Loucy (cell line): ENCODE measurements at regions not wholly inside any gene's neighbourhood (a gene's known extent, or its start where the extent isn't known, plus 50 kb on each side); places are given as distances from the start of the nearest gene placed in this dataset.

ENCODE experiments used
- H2AFZ ChIP-seq: fragments of 200-600 bp; sonication (generic); 2 replicates; pipeline ENCODE4 v1.6.0; 2016; ENCODE audit warnings: antibody characterized with exemption, mild to moderate bottlenecking, low read length, moderate library complexity
- H3F3A ChIP-seq: fragments of 200-600 bp; 2 replicates; pipeline ENCODE4 v1.6.0; 2016; ENCODE audit warnings: antibody characterized with exemption, low read depth, mild to moderate bottlenecking
- H3K27me3 ChIP-seq: fragments of 200-600 bp; sonication (generic); 2 replicates; pipeline ENCODE4 v1.6.1; 2014; ENCODE audit warnings: low read length, mild to moderate bottlenecking; ENCODE audit not compliant: insufficient read depth, poor library complexity, severe bottlenecking
- H3K36me3 ChIP-seq: fragments of 200-600 bp; sonication (generic); 2 replicates; pipeline ENCODE4 v1.6.1; 2016; ENCODE audit warnings: low read length; ENCODE audit not compliant: insufficient read depth
- H3K4me1 ChIP-seq: fragments of 200-600 bp; sonication (generic); 2 replicates; pipeline ENCODE4 v1.5.1; 2014; ENCODE audit warnings: low read length, mild to moderate bottlenecking; ENCODE audit not compliant: insufficient read depth, poor library complexity, severe bottlenecking
- H3K4me2 ChIP-seq: fragments of 200-600 bp; sonication (generic); 2 replicates; pipeline ENCODE4 v1.6.0; 2014; ENCODE audit warnings: antibody characterized with exemption, low read length, low read depth, mild to moderate bottlenecking; ENCODE audit not compliant: poor library complexity, severe bottlenecking
- H3K4me3 ChIP-seq: fragments of 200-600 bp; sonication (generic); 2 replicates; pipeline ENCODE4 v1.5.1; 2014; ENCODE audit warnings: low read length, mild to moderate bottlenecking, mixed read lengths; ENCODE audit not compliant: poor library complexity, severe bottlenecking
- H3K79me2 ChIP-seq: fragments of 200-600 bp; sonication (generic); 2 replicates; pipeline ENCODE4 v1.6.1; 2014; ENCODE audit warnings: low read length; ENCODE audit not compliant: insufficient read depth
- H3K9ac ChIP-seq: fragments of 200-600 bp; sonication (generic); 2 replicates; pipeline ENCODE4 v1.6.0; 2014; ENCODE audit warnings: mild to moderate bottlenecking, low read depth, low read length, moderate library complexity; ENCODE audit not compliant: poor library complexity, severe bottlenecking
- H3K9me2 ChIP-seq: fragments of 200-600 bp; sonication (generic); replicated peaks from 2 replicates; pipeline ENCODE4 v1.6.1; 2016; ENCODE audit warnings: low read depth, low read length, mixed read lengths
- H3K9me3 ChIP-seq: fragments of 200-600 bp; sonication (generic); 2 replicates; pipeline ENCODE4 v1.6.1; 2014; ENCODE audit warnings: mild to moderate bottlenecking, antibody characterized with exemption, low read length, low read depth; ENCODE audit not compliant: insufficient read depth
- H4K20me1 ChIP-seq: fragments of 200-600 bp; sonication (generic); 2 replicates; pipeline ENCODE4 v1.6.0; 2014; ENCODE audit warnings: antibody characterized with exemption, low read length, mild to moderate bottlenecking; ENCODE audit not compliant: insufficient read depth, poor library complexity, severe bottlenecking
- EZH2phosphoT487 ChIP-seq: fragments of 200-600 bp; IDR thresholded peaks from 2 replicates; pipeline ENCODE4 v1.6.1; 2018; ENCODE audit warnings: antibody characterized with exemption, mild to moderate bottlenecking, moderate library complexity, borderline replicate concordance
- TF ChIP-seq, protein P1 (sequence below): fragments of 200-600 bp; sonication (generic); conservative IDR thresholded peaks from 2 replicates; pipeline ENCODE4 v1.5.1; 2014; ENCODE audit warnings: mild to moderate bottlenecking, antibody characterized with exemption, low read length

DNA sequence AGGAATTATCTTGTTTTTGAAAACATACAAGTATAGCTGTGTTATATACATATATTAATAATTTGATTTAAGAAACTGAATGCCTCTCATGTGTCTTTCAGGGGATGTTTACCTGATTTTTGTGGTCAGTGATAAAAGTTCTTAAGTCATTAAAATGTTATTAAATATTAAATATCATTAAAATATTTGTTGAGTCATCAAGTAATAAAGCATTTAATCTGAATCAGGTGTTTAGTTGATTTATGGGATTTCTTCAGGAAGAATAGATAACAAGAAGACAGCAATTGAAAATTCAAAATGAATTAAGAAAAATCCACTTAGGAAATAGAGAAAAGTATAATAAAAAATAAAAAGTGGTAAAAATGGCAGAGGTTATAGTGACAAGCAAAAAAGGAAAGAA lies 361.9 kb upstream of the EYS start:
- H3K36me3 ChIP-seq: no peaks in the 10 kb centered on the region
- no peaks in the 10 kb centered on the region for H3K79me2 ChIP-seq
- H3K9me2 ChIP-seq: no peaks in the 10 kb centered on the region
- no peaks in the 10 kb centered on the region for H3K4me1 ChIP-seq
- H3K4me3 ChIP-seq: no peak overlapping the region
- TF ChIP-seq, protein P1, sequence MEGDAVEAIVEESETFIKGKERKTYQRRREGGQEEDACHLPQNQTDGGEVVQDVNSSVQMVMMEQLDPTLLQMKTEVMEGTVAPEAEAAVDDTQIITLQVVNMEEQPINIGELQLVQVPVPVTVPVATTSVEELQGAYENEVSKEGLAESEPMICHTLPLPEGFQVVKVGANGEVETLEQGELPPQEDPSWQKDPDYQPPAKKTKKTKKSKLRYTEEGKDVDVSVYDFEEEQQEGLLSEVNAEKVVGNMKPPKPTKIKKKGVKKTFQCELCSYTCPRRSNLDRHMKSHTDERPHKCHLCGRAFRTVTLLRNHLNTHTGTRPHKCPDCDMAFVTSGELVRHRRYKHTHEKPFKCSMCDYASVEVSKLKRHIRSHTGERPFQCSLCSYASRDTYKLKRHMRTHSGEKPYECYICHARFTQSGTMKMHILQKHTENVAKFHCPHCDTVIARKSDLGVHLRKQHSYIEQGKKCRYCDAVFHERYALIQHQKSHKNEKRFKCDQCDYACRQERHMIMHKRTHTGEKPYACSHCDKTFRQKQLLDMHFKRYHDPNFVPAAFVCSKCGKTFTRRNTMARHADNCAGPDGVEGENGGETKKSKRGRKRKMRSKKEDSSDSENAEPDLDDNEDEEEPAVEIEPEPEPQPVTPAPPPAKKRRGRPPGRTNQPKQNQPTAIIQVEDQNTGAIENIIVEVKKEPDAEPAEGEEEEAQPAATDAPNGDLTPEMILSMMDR: no peak
- TF ChIP-seq EZH2phosphoT487: no peak
- no peak overlapping the region for H3K4me2 ChIP-seq
- no peaks in the 10 kb centered on the region for H3K27me3 ChIP-seq
- no peak overlapping the region for H2AFZ ChIP-seq
- H3F3A ChIP-seq: no peaks in the 10 kb centered on the region
- no peaks in the 10 kb centered on the region for H4K20me1 ChIP-seq
- no peaks in the 10 kb centered on the region for H3K9me3 ChIP-seq
- no peak overlapping the region for H3K9ac ChIP-seq

DNA sequence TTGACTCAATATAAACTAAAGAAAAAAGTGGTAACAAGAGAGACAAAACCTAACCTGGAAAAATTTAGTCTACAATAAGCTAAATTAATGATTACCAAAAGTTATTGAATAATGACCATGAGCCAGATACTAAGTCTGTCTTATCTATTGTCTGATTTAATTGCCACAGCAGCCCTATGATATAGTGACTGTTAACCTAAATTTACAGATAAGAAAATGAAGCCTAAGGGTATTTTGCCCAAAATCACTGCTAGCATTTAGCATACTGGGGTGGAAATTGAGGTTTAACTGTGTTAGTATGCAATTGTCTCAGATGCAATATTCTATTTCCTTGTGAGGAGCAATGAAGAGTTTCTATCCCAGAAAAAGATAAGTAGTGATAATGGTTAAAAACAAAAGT lies 361.0 kb upstream of the EYS start:
- Histone ChIP-seq H3K79me2 (no peaks in the 10 kb centered on the region), H3K27me3 (no peaks in the 10 kb centered on the region), H3F3A (no peaks in the 10 kb centered on the region), H3K4me2 (no peak overlapping the region), H3K9ac (no peak overlapping the region), H3K36me3 (no peaks in the 10 kb centered on the region), H3K4me3 (no peak overlapping the region), H4K20me1 (no peaks in the 10 kb centered on the region), H3K9me2 (no peaks in the 10 kb centered on the region), H3K9me3 (no peaks in the 10 kb centered on the region), H3K4me1 (no peaks in the 10 kb centered on the region), H2AFZ (no peak overlapping the region)
- TF ChIP-seq, protein P1: no peak
- TF ChIP-seq EZH2phosphoT487: no peak

DNA sequence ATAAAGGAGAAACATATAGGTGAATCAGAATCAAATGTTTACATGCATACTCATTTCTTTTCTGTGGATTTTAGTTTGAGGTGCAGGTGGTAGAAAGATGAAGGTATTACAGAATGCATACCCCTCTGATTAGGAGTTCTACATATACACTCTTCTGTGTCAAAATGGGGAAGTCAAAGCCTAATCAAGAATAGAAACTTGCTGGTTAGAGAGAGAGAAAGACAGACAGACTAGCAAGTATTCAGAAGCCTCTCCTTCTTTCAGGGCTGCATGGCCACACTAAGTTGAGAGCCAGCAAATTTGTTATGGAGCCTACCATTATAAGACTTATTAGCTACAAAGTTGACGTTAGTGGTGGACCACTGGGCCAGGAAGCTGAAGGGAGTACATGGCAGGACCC lies 358.3 kb upstream of the EYS start:
- TF ChIP-seq, protein P1: no peak
- TF ChIP-seq EZH2phosphoT487: no peak
- Histone ChIP-seq H3K36me3 (no peaks in the 10 kb centered on the region), H2AFZ (no peak overlapping the region), H3F3A (no peaks in the 10 kb centered on the region), H3K9me2 (no peaks in the 10 kb centered on the region), H3K79me2 (no peaks in the 10 kb centered on the region), H3K4me3 (no peak overlapping the region), H3K9me3 (no peaks in the 10 kb centered on the region), H3K27me3 (no peaks in the 10 kb centered on the region), H3K4me2 (no peak overlapping the region), H4K20me1 (no peaks in the 10 kb centered on the region), H3K4me1 (no peaks in the 10 kb centered on the region), H3K9ac (no peak overlapping the region)
